H1 (cell line): ENCODE measurements at regions not wholly inside any gene's neighbourhood (a gene's known extent, or its start where the extent isn't known, plus 50 kb on each side); places are given as distances from the start of the nearest gene placed in this dataset.

Source experiments
- CTCF ChIA-PET: fragments of 300-600 bp; sonication (Branson Sonifier 250); formaldehyde crosslinking; loops from one replicate; lab custom pipeline; 2021; ENCODE audit not compliant: partially characterized antibody; lab: Charles Lee
- POLR2A ChIA-PET: fragments of 300-600 bp; sonication (Branson Sonifier 250); formaldehyde crosslinking; loops from one replicate; lab custom pipeline; 2021; ENCODE audit warnings: inconsistent platforms; ENCODE audit not compliant: partially characterized antibody; lab: Charles Lee
- DNase-seq, 2 experiments: peaks; one replicate each; pipeline versions ENCODE4 v3.0.0 to v3.0.0-alpha.2; 2010 to 2022; ENCODE audit warnings: low spot score in 2 of 2, low read depth in 1 of 2, mixed read lengths in 1 of 2
- FAIRE-seq: peaks from 2 replicates; lab custom pipeline; 2011; peaks lifted over from hg19 to GRCh38; lab: Jason Lieb, UNC
- H2AFZ ChIP-seq: 2 replicates; pipeline ENCODE4 v1.8.1; 2012; ENCODE audit warnings: low read length, inconsistent platforms
- H2AK5ac ChIP-seq: 2 replicates; pipeline ENCODE4 v1.6.1; 2013; ENCODE audit warnings: low read depth, low read length
- H2BK120ac ChIP-seq: replicated peaks from 2 replicates; pipeline ENCODE3; 2013; ENCODE audit warnings: low read depth, low read length, inconsistent platforms
- H2BK12ac ChIP-seq: 2 replicates; pipeline ENCODE4 v1.6.1; 2013; ENCODE audit warnings: low read depth, low read length
- H2BK15ac ChIP-seq: 2 replicates; pipeline ENCODE4 v1.6.1; 2013; ENCODE audit warnings: low read length
- H2BK20ac ChIP-seq: 2 replicates; pipeline ENCODE4 v1.6.1; 2013; ENCODE audit warnings: low read length
- H2BK5ac ChIP-seq: 2 replicates; pipeline ENCODE4 v1.6.1; 2013; ENCODE audit warnings: low read depth, low read length
- H3K14ac ChIP-seq: 2 replicates; pipeline ENCODE4 v1.6.1; 2013; ENCODE audit warnings: inconsistent platforms; ENCODE audit not compliant: insufficient read length
- H3K18ac ChIP-seq: 2 replicates; pipeline ENCODE4 v1.6.1; 2013; ENCODE audit warnings: low read length; ENCODE audit errors: extremely low read depth
- H3K23ac ChIP-seq: 2 replicates; pipeline ENCODE4 v1.6.1; 2013; ENCODE audit warnings: inconsistent platforms; ENCODE audit not compliant: insufficient read length
- H3K23me2 ChIP-seq: 2 replicates; pipeline ENCODE4 v1.6.1; 2013; ENCODE audit warnings: low read depth, low read length
- H3K27ac ChIP-seq: 2 replicates; pipeline ENCODE4 v1.6.1; 2011; ENCODE audit warnings: low read depth, low read length, inconsistent platforms
- H3K27me3 ChIP-seq, 4 experiments: replicated peaks in 1 of 4; 1 replicate in 1 of 4; 2 replicates in 3 of 4; pipeline versions ENCODE4 v1.6.1 to v1.8.1; 2011 to 2013; ENCODE audit warnings: low read length in 3 of 4, mild to moderate bottlenecking in 3 of 4, inconsistent platforms in 2 of 4, mixed read lengths in 2 of 4, moderate library complexity in 1 of 4; ENCODE audit not compliant: control insufficient read depth in 3 of 4, insufficient read depth in 3 of 4; ENCODE audit errors: extremely low read depth in 1 of 4
- H3K36me3 ChIP-seq, 4 experiments: 2 replicates each; pipeline versions ENCODE4 v1.6.1 to v1.8.1; 2011 to 2013; ENCODE audit warnings: mild to moderate bottlenecking in 4 of 4, low read length in 3 of 4, moderate library complexity in 2 of 4, control low read depth in 1 of 4, inconsistent platforms in 1 of 4; ENCODE audit not compliant: insufficient read depth in 4 of 4, control insufficient read depth in 2 of 4
- H3K4ac ChIP-seq: replicated peaks from 2 replicates; pipeline ENCODE3; 2013; ENCODE audit warnings: low read length, low read depth, mixed read lengths, inconsistent platforms; ENCODE audit not compliant: insufficient read length
- H3K4me1 ChIP-seq, 4 experiments: replicated peaks in 1 of 4; 1 replicate in 1 of 4; 2 replicates in 3 of 4; pipeline versions ENCODE4 v1.6.1 to v1.8.1; 2011 to 2013; ENCODE audit warnings: low read length in 3 of 4, inconsistent platforms in 2 of 4, mixed read lengths in 1 of 4; ENCODE audit not compliant: insufficient read depth in 4 of 4, control insufficient read depth in 3 of 4
- H3K4me2 ChIP-seq, 2 experiments: 2 replicates each; pipeline versions ENCODE4 v1.6.1 to v1.8.1; 2011 to 2013; ENCODE audit warnings: low read depth in 2 of 2, low read length in 2 of 2, control low read depth in 1 of 2, inconsistent platforms in 1 of 2, mild to moderate bottlenecking in 1 of 2; ENCODE audit not compliant: insufficient read depth in 1 of 2
- H3K4me3 ChIP-seq, 4 experiments: fragments of 200-600, 300-600 bp in 1 of 4; sonication (generic), shearing (Covaris generic), sonication (Bioruptor Twin) in 1 of 4; 2 replicates each; pipeline versions ENCODE4 v1.5.1 to v1.8.1; 2011 to 2016; ENCODE audit warnings: low read length in 4 of 4, low read depth in 3 of 4, control low read depth in 2 of 4, inconsistent platforms in 2 of 4, mild to moderate bottlenecking in 2 of 4, mixed read lengths in 1 of 4, moderate library complexity in 1 of 4; ENCODE audit not compliant: insufficient read depth in 2 of 4; ENCODE audit errors: extremely low read depth in 1 of 4
- H3K56ac ChIP-seq: replicated peaks from 2 replicates; pipeline ENCODE3; 2013; ENCODE audit warnings: low read depth, mild to moderate bottlenecking, mixed read lengths, low read length, inconsistent platforms; ENCODE audit not compliant: insufficient read length
- H3K79me1 ChIP-seq: 2 replicates; pipeline ENCODE4 v1.6.1; 2013; ENCODE audit warnings: low read depth, low read length, control low read depth
- H3K79me2 ChIP-seq, 2 experiments: 2 replicates each; pipeline versions ENCODE4 v1.6.1 to v1.8.1; 2012 to 2013; ENCODE audit warnings: low read length in 2 of 2, mild to moderate bottlenecking in 2 of 2, inconsistent platforms in 1 of 2; ENCODE audit not compliant: insufficient read depth in 2 of 2, control insufficient read depth in 1 of 2
- H3K9ac ChIP-seq, 4 experiments: replicated peaks in 1 of 4; 1 replicate in 1 of 4; 2 replicates in 3 of 4; pipeline versions ENCODE4 v1.6.1 to v1.8.1; 2011 to 2013; ENCODE audit warnings: low read depth in 3 of 4, low read length in 3 of 4, control low read depth in 2 of 4, mild to moderate bottlenecking in 2 of 4, moderate library complexity in 2 of 4, inconsistent platforms in 1 of 4; ENCODE audit errors: extremely low read depth in 1 of 4
- H3K9me3 ChIP-seq, 2 experiments: 2 replicates each; pipeline versions ENCODE4 v1.6.1 to v1.8.1; 2012 to 2013; ENCODE audit warnings: mild to moderate bottlenecking in 2 of 2, moderate library complexity in 2 of 2, control low read depth in 1 of 2, inconsistent platforms in 1 of 2, low read depth in 1 of 2, low read length in 1 of 2, mixed read lengths in 1 of 2; ENCODE audit not compliant: insufficient read depth in 2 of 2
- H4K20me1 ChIP-seq, 2 experiments: replicated peaks in 1 of 2; 2 replicates each; pipeline versions ENCODE3 to v1.8.1; 2011 to 2013; ENCODE audit warnings: inconsistent platforms in 2 of 2, low read length in 2 of 2, mild to moderate bottlenecking in 1 of 2; ENCODE audit not compliant: insufficient read depth in 2 of 2, control insufficient read depth in 1 of 2
- H4K5ac ChIP-seq: 2 replicates; pipeline ENCODE4 v1.6.1; 2013; ENCODE audit warnings: low read length, low read depth, mixed read lengths, inconsistent platforms; ENCODE audit not compliant: insufficient read length
- H4K8ac ChIP-seq: 2 replicates; pipeline ENCODE4 v1.8.0; 2013; ENCODE audit warnings: mild to moderate bottlenecking, moderate library complexity, low read length, inconsistent platforms; ENCODE audit not compliant: insufficient read depth; ENCODE audit errors: extremely low read depth
- H4K91ac ChIP-seq: replicated peaks from 2 replicates; pipeline ENCODE3; 2013; ENCODE audit warnings: low read length, mixed read lengths, inconsistent platforms; ENCODE audit not compliant: insufficient read length
- CTCF ChIP-seq, 3 experiments: IDR thresholded peaks; 1 replicate in 2 of 3; 2 replicates in 1 of 3; pipeline versions ENCODE4 v1.5.1 to v1.6.1; 2011; ENCODE audit warnings: low read length in 3 of 3, mild to moderate bottlenecking in 3 of 3, inconsistent platforms in 2 of 3, low read depth in 1 of 3, moderate library complexity in 1 of 3; ENCODE audit not compliant: insufficient read depth in 1 of 3; ENCODE audit errors: control extremely low read depth in 1 of 3
- GABPA ChIP-seq: IDR thresholded peaks from 2 replicates; pipeline ENCODE4 v1.6.1; 2011; ENCODE audit warnings: mild to moderate bottlenecking, low read length, moderate library complexity, borderline replicate concordance; ENCODE audit not compliant: insufficient read depth
- RAD21 ChIP-seq, 2 experiments: IDR thresholded peaks in 1 of 2; conservative IDR thresholded peaks in 1 of 2; 2 replicates each; pipeline ENCODE4 v1.6.1; 2011; ENCODE audit warnings: low read depth in 2 of 2, low read length in 2 of 2, improper control_type of control experiment in 1 of 2, inconsistent platforms in 1 of 2, mild to moderate bottlenecking in 1 of 2, moderate library complexity in 1 of 2
- SP4 ChIP-seq: IDR thresholded peaks from 2 replicates; pipeline ENCODE4 v1.6.1; 2012; ENCODE audit warnings: low read length, inconsistent platforms
- WGBS, 2 experiments: shearing (Covaris generic) in 1 of 2; methylation state at CpG; one replicate each; pipeline versions ENCODE4 v1.1.6 to v1.1.7; 2013 to 2015; ENCODE audit warnings: low lambda C conversion rate in 2 of 2, mixed read lengths in 2 of 2, inconsistent platforms in 1 of 2, low coverage in 1 of 2, missing lambda C conversion rate in 1 of 2; ENCODE audit not compliant: insufficient replicate concordance in 2 of 2, insufficient coverage in 1 of 2, insufficient read length in 1 of 2; ENCODE audit errors: extremely low coverage in 1 of 2, missing lambda C conversion rate in 1 of 2; 5-methylcytosine and 5-hydroxymethylcytosine counted together
- TF ChIP-seq, protein P1 (sequence below): IDR thresholded peaks from 2 replicates; pipeline ENCODE4 v1.6.1; 2011; ENCODE audit warnings: low read depth, mild to moderate bottlenecking, low read length; ENCODE audit not compliant: insufficient read depth
- TF ChIP-seq, protein P2 (sequence below): IDR thresholded peaks from 2 replicates; pipeline ENCODE4 v1.6.1; 2012; ENCODE audit warnings: inconsistent platforms

DNA sequence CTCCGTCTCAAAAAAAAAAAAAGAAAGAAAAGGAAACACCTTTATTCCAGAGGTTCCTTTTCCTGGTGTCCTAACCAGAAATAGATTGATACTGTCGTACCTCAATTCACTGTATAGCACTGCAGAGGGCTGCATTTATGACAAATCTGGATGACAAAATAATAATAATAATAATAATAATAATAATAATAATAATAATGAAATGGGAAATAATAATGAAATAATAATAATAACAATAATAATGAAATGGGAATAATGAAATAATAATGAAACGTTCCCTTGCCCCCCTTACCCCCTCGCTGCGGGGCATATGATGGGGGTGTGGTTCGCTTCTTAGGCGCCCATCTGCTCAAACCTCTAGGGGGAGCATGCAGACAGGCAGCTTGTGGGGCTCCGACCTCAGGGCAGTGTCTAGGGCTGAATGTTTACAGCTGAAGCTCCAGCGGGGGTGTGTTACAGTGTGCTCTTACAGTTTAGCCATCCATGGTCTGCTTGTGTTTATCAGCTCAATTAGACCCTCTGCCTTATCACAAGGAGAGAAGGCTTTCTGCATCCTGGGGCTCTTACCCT is 1088.3 kb upstream of the SEL1L start:
- Histone ChIP-seq H3K23me2 (no peaks in the 10 kb centered on the region), H3K23ac (no peak overlapping the region), H2BK20ac (no peak overlapping the region), H3K18ac (no peak overlapping the region), H3K79me2 (no peaks in the 10 kb centered on the region), H2BK120ac (no peak overlapping the region), H3K79me1 (no peaks in the 10 kb centered on the region), H3K36me3 (no peaks in the 10 kb centered on the region), H3K9ac (no peak overlapping the region), H3K9me3 (no peaks in the 10 kb centered on the region), H2AK5ac (no peak overlapping the region), H4K8ac (no peak overlapping the region), H3K4me3 (no peak overlapping the region), H2BK15ac (no peak overlapping the region), H3K14ac (no peak overlapping the region), H4K20me1 (no peaks in the 10 kb centered on the region), H3K4me2 (no peak overlapping the region), H4K5ac (no peak overlapping the region)
- CTCF ChIA-PET, result interaction anchor here (0.8 to 1.1 kb wide), 4 partner anchors 9 to 162 kb away, joined by 3 to 6 read pairs (median 4); no protein-coding TSS in a partner anchor
- DNase-seq, result peak; percentile 10 to 48
- POLR2A ChIA-PET, result no interaction called here
- 90% methylated on average over 8 of the region's 9 CpGs; no CpG with 5 or more reads in 1 of the 2 experiments for WGBS, 2 experiments
- TF ChIP-seq RAD21 (IDR thresholded peaks at IDR 0.05 in 1 of 2, conservative IDR thresholded peaks at IDR 0.05 in 1 of 2; ENCODE audit: low read depth in 2 of 2, low read length in 2 of 2), result peak; percentile 43 to 59
- TF ChIP-seq, protein P1, sequence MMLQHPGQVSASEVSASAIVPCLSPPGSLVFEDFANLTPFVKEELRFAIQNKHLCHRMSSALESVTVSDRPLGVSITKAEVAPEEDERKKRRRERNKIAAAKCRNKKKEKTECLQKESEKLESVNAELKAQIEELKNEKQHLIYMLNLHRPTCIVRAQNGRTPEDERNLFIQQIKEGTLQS, result no peak
- no peak for TF ChIP-seq SP4
- TF ChIP-seq, protein P2, sequence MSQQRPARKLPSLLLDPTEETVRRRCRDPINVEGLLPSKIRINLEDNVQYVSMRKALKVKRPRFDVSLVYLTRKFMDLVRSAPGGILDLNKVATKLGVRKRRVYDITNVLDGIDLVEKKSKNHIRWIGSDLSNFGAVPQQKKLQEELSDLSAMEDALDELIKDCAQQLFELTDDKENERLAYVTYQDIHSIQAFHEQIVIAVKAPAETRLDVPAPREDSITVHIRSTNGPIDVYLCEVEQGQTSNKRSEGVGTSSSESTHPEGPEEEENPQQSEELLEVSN, result no peak
- no peak for TF ChIP-seq GABPA
- TF ChIP-seq CTCF (IDR thresholded peaks at IDR 0.05; ENCODE audit: control extremely low read depth in 1 of 3, insufficient read depth in 1 of 3, low read depth in 1 of 3, low read length in 3 of 3), result peak; percentile 26 to 53 (median 52)
- TF ChIP-seq, all 59 proteins: peak for 2
- Histone ChIP-seq H3K56ac (no peak overlapping the region), H2AFZ (no peak overlapping the region; the same call in 1 of the 2 replicates), H3K27me3 (peaks cover 0 to 2% (median 0%) of the 10 kb centered on the region in 4 experiments; a peak in 1 of 7 replicates), H2BK12ac (no peak overlapping the region), H3K4ac (no peak overlapping the region), H4K91ac (no peak overlapping the region), H3K4me1 (no peaks in the 10 kb centered on the region), H2BK5ac (no peak overlapping the region), H3K27ac (no peak overlapping the region)
- FAIRE-seq, result no peak
